ENCODE measurements at regions not wholly inside any gene's neighbourhood (a gene's known extent, or its start where the extent isn't known, plus 50 kb on each side); places are given as distances from the start of the nearest gene placed in this dataset.

DNA sequence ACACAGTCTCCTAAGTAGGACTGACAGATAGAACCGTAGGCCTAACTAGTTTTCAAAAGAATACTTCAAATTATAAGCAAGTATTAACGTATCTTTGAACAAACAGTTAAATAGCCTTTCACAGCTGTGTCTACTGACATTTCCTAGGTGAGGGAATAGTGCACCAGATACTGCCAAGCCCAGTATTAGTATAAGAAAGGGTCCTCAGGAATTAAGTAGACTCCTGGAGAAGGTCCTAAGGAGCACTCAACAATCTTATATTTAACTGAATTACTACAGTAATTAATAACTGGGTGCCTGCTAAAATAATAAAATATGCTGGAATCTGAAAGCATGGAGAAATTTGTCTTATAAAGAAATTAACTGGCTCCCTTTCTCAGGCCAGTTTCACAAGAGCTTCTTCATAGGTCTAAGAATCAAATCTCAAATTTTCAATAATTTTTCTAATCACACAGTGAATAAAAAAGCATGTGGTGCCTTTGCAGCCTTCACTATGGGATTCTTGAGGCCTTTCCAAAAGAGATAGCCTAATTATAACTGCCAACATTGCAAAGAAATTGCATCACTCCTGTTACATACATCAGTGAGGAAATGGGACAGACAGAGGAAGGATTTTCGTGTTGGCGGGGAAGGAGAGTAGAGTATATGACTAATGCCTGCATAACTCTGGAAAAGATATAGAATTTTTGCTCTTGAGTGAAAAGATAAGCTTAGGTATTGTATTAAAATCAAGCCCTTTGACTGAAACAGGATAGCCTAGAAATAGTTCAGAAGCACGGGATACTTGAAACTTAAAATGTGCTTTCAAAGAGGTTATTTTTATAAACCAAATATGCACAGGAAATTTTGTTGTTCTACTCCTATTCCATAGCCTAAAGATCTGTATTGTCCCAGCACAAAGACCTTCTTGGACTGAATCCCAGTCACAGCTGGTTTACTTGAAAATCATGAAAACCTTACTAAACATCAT is 228.6 kb upstream of the STK17B start:
- no peak for DNase-seq

DNA sequence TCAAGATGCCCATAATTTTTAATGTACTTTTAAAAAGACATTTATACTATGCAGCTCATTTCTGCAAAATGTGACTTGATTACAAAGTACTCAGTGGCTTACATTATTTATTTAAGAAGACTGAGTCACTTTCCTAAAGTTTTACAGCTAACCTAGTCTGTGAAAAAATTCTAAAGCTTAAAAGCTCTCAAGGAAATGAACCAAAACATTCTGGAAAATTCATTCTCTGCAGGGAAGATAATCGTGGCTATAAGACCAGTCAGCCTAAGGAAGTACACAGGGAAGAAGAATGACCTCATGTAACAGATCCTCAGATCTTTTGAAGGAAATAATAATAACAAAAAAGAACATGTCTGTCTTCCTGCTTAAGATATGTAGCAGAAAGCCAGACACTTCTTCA is 232.1 kb upstream of the STK17B start:
- DNase-seq, result no peak

DNA sequence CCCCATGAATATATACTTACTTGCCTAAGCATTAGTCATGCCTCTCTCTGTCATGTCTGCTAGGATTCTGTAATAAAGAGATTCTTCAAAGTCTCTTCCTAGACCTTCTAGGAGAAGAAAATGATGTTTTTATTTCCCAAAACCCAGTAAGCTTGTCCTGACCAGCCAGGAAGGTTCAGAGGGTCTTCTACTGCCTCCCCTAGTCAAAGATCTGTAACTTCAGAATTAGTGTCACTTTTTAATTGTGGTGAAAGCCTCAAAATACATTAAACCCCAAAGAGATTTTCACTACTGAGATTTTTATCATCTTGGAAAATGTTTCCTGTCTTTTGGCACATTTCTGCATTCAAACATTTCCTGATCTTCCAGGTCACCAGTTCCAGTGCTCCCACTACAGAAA is 232.9 kb upstream of the STK17B start:
- no peak for DNase-seq

DNA sequence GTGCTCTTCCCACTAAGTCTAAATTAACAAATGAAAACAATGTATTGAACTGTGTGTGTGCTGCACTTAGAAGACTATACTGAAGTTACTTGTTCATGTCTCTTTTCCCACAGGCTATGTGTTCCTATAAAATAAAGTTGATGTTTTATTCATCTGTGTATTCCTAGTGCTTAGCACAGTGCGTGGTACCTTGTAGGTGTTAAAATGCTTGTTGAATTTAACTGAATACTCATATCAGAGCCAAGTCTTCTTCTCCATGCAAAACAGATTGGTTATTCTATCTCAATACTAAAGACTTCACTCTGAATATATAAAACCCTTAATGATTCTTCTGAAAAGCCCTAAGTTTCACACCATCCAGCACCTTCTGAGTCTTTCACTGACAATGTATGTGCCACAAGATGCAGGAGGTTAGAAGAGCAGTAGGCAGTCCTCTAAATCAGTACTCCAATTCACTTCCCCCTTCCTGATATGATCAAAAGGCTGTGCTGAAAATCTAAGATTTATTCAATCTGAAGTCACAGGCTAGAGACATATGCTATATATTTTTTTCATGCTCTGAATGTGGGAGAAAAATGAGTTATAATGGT is 231.7 kb upstream of the CCDC150 start:
- DNase-seq, result no peak

DNA sequence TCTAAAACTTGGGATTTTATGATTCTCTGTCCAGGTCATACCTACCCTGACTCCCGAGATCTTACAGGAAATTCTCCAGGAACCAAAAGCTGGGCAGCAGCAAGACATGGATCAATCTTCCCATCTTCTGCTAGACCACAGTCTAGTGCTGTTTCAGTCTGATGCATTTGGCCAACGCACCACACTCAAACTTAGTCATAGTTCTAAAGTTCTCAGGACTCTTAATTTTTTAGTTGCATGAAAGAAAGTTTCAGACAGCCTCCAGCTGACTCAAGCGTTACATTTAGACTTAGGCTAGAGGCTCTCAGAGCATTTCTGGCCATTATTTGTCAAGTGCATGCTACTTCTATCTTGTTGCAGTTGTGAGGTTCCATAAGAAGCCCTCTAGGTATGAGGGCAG is 230.1 kb upstream of the CCDC150 start:
- no peak for DNase-seq

DNA sequence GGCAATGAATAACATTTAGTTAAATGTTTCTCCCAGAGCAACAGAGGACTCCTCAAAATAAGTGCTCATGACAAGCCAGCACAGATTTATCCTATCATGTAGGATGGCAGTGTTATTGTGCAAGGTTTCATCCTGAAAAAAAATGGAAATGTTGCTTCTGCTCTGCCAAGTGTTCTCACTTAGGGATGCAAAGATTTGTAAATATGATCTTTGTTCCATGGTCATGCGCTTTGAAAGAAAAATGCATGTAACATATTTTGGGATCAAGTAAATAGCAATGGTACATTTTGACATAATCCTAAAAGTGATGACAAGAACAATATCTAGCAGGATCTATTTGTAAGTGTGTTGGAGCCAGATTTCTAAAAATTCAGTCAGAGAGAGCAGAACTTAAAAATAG is 229.5 kb upstream of the CCDC150 start:
- DNase-seq, result no peak

DNA sequence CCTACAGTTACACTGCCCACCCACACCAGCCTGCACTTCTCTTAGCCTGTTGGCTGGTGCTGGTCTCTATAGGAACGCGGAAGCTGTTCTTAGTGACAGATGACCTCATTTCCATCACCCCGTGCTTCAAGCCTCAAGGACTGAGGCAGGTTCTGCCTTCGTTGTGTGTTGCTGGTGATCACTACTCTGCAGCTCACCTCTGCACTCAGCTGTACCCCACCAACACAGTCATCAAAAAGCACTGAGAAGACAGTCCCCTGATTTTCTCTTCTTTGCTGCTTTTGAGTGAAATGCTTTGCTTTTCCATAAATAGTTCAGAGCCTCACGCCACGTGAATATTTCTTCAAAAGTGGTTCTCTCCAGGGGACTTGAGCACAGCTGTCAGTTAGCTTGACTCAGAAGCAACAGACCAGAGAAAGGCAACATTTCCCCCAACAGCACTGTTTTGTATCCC is 225.7 kb upstream of the CCDC150 start:
- no peak for DNase-seq

DNA sequence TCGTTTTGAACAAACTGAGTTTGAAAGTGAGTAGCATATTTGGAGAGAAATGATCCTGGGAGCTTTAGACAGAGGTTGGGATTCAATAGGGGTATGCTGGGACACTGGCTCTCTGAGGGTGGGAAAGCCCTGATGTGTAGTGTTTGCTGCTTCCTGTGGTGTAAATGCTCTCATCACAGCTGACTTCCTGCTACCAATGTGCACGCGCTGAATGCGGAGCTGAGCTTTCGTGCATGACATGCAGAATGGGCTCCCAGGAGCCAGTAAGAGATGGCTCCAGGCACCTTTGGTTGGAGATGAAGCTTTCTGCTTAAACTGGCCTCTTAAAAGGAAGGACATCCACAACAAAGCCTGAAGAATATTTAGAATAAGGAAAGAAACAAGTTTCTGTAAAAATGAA is 224.1 kb upstream of the CCDC150 start:
- peak; percentile 1 for DNase-seq

DNA sequence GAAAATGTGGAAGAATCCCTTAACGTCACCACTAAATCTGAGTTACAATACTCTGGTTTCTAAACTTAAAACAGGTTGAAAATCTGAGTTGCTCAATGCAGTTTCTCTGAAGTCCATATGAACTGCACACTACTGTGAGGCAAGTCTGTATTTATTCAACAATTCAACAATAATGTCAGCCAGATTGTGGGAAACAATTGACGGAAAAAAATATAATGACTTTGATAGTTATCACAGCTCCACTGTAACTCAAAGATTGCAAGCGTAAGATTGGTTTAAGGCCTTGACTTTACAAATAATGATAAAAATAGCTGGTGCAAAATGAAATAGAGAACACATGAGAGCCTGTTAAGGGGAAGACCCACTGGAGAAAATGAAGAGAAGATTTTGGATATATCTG is 219.4 kb upstream of the CCDC150 start:
- DNase-seq, result no peak

DNA sequence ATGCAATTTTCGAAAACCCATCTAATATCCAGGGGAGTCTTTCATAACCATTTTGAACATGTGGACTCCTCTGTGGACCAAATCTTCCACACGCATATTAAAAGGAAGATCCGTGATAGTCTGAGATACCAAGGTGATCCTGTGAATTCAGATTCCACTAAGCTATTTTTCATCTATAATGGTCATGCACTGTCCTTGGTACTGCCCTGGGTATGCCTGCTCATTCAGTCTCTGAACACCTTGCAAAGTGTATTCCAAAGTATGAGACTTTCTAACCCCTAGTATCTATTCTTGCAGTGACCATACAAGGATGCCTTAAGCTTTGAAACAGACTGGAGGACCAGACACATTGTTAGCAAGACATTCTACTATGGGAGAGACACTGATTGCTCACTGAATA is 217.6 kb upstream of the CCDC150 start:
- DNase-seq, result no peak

DNA sequence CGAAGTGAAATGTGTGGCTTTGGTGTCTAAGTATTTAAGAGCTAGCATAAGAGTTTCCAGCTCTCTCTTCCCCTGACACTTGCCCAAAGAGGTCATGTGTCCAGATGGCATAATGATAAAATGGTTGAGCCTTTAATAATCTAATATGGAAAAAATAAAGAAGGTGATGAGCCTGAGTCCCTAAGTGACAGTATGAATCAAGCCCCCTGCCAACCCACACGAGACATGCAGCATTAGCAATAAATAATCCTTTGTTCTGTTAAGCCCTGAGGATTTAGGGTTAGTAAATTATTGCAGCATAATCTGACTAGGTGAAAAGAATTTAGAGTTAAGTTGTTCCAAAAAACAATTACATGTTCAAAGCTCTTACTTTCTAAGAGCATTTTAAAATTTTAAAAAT is 217.2 kb upstream of the CCDC150 start:
- DNase-seq, result no peak

DNA sequence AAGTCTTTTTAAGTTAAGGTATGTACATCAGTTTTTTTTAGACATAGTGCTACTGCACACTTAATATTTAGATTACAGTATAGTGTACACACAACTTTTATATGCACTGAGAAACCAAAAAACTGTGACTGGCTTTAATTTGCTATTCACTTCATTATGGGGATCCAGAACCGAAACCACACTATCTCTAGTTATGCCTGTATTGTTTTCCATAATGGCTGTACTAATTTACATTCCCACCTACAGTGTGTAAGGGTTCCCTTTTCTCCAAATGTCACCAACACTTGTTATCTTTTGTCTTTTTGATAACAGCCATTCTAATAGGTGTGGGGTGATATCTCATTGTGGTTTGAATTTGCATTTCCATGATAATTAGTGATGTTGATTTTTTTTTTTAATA is 213.4 kb upstream of the CCDC150 start:
- DNase-seq, result no peak

DNA sequence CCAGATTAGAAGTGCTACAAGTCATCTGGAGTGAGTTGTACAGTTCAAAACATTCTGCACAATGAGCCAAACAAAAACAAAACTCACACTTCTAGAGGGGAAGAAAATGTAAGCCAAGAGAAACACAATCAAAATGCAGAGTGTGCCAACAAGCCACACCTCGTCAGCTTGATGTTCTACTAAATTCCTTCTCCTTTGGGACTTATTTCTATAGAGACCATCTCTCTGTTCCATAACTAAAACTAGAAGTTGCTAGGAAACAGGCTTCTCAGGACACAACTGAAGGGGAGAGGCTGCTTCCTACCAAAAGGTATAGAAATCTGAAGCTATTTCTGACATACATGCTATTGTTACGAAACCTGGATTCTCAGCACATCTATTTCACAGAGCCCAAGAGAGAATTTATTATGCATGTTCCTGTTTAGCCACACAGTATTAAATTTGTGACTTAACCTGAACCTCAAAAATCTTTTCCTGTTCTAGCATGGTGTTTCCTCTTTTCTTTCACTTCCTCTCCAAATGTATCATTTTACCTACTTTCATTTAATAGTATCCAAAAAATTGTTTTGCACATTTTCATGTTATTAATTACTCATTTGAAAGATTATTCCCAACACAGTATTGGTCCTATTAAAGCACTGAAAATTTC is 211.4 kb upstream of the CCDC150 start:
- no peak for DNase-seq

DNA sequence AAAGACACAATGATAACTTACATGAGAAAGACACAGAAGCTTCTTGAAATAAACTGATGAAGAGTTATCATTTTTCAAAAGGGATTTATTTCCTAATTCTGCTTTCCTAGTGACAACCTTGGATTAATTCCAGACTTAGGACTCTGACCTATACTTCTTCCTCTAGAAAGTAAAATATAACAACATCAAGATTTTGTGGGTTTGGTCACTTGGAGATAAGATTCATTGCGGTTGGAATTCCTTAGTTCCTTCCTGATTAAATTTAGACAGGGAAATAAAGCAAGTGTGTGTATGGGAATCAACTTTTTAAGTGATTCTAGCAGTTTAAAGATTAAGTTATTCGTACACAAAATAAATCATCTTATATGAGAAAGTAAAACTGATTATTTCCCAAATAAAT is 208.4 kb upstream of the CCDC150 start:
- no peak for DNase-seq

DNA sequence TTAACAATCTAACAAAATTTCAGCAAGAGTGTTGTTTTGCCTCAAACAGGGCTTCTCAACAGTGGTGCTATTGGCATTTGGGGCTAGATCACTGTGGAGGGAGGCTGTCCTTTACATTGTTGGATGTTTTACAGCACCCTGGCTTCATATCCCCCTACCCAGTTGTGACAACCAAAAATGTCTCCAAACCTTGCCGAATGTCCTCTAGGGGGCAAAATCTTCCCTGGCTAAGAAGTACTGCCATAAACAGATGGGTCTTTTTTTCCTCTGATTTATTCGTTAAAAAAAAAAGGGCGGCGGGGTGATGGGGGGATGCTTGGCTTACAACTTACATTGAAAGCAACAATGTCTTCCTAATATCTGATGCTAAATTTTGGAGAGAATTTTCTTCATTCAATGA is 207.6 kb upstream of the CCDC150 start:
- no peak for DNase-seq

DNA sequence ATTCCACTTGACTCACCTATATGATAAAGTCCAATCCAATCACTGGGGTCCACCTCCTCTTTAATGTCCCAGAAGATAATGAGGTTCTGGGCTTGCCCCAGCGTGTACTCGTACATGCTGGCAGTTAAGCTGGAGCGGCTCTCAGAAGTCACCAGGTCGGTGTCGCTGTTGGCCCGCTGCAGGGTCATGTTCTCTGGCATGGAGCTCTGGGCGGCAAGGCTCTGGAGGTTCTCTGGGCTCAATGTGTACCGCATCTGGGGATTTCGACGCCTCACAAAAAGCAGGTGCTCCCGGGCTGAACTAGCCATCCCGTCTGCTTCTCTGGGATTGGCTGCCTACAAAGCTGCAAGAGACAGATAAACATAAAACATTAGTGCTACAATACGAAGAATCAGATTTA is 206.4 kb upstream of the CCDC150 start:
- no peak for DNase-seq

DNA sequence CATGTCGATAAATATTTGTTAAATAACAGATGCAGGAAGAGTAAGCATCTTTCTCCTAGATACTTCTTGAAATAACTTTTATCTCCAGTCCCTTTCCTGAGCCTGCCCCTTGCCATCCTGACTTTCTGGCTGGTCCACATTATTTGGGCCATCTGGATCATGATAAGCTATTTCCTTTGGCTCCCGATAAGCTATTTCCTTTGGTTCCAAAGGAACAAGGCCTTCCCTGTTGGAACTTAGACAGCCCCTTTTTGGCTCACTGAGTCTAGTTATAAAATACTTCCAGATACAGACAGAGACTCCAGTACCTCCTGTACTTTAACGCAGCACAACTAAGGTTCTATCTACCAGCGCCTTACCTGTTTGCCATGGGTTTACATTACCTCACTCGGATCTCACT is 205.3 kb upstream of the CCDC150 start:
- no peak for DNase-seq

DNA sequence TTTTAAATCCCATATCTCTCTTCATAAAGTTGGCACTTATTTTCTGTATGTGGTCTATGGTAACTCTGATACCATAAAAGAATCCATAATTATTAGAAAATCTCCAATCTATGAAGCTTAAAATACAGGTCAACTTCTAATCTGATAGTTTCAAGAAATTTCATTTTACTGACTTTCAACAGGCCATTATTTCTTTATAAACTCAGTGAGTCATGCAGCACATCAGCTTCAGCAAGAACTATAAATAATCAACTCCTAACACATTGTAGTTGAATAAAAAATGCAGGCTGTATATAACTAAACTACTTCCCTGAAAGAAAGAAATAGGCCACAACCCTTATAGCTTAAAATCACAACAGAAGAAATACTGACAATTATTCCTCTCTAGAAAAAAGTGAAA is 204.3 kb upstream of the CCDC150 start:
- no peak for DNase-seq

DNA sequence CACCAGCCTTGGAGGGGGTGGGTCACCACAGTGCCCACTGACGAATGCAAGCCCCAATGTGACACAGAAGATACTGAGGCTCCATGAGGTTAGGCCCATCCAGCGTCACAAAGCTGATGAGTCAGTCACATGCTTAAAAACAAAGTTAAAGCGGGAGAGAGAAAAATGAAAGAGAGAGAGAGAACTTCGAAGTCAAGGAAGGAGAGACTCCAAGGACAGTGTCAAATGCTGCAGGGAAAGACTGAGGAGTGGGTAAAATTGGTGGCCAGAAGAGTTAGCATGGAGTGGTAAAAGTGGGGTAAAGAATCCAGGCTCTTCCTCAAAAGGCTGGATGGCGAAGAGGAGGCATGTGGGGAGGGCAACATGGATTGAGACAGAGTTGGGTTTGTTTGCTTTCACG is 201.9 kb upstream of the CCDC150 start:
- no peak for DNase-seq

DNA sequence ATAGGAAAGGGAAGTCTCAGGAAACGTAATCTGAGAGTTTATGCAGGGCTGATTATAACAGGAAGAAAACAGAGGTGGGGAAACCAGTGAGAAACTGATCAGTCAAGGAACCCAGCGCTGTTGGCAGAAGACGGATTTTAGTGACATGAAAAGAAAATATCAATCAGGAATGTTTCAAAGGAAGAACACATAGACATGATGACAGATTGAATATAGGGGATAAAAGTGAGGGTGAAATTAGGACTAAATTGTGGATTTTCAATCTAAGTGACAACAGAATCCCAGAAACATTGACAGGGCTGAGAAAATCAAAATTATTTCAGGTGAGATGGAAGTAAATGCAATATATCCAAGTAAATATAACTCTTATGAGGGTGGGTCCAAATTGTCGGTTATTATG is 199.8 kb upstream of the CCDC150 start:
- DNase-seq, result no peak

DNA sequence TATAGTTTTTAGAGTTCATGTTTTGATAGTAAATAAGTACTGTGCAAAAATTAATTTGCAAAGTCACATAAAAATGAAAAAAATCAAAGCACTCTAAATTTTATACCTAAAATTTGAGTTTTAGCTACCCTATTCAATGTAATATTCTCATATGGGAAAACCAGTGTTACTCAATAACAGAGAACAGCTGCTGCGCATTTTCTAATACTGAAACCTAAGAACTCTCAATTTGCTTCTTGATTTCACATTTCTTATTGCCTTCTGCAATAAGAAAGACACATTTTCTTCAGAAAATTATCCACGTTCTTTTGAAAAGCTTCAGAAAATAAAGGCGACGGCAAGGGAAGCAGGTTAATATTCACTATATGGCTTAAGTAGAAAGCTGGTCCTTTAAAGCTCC is 199.1 kb upstream of the CCDC150 start:
- DNase-seq, result no peak

DNA sequence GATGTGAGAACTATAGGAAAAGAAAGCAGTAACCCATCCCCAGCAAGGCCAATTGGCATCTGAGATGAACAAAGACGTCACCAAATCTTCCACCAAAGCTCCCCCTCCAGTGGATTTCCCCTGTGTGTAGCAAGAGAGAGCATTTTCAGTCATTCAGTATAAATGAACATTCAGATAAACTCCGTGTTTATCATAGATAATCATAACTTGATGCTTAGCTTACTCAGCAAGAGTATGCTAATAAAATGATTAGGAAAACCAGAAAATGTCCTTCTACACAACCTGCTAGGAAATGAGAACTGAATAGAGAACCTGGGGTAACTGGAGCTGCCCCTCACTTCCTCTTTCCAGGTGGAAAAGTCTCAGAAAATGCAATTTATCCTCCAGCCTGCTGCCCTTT is 198.0 kb upstream of the CCDC150 start:
- DNase-seq, result no peak

DNA sequence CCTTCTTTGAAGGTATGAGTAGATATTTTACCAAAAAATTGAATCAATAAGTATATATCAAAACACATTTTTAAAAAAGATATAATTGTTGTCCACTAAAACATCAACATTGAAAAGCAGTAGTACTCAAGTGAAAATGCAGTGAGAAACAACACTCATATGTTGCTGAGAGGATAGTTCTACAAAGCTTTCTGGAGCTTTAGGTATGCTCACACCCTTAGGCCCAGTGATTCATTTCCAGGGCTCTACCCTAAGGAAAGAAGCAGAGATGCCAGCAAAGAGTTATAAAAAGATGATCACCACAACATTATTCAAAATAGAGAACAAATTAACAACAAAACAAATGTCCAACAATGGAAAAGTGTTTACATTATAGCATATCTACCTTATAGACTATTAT is 197.3 kb upstream of the CCDC150 start:
- DNase-seq, result no peak

DNA sequence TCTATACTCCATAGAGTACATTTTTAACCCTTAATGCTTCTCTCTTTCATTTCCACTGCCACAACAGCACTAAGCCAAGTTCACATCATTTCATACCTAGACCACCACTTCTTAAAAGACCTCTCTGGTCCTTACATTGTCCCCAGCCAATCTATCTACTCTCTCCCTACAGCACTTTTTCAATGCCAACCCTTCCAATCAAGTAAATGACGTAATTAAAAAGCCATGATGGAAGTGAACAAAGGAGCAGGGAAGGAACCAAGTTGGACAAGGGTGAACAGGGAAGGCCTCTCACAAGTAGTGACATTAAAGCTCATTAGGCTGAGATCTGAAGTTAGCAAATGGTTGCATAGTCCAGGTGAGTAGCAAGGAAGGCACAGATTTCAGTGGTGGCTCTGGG is 195.1 kb upstream of the CCDC150 start:
- no peak for DNase-seq
